HG03280 (cell line): ENCODE measurements at regions not wholly inside any gene's neighbourhood (a gene's known extent, or its start where the extent isn't known, plus 50 kb on each side); places are given as distances from the start of the nearest gene placed in this dataset.

Experiments used
- ATAC-seq: cut with Tn5 transposase; IDR thresholded peaks from one replicate; pipeline ENCODE4 v1.9.1; 2021; ENCODE audit warnings: mild to moderate bottlenecking, moderate library complexity; ENCODE audit not compliant: unreplicated experiment

- no peak for ATAC-seq
Observed at GRCh38 chr2:7666596-7667259, 749.5 kb downstream of the RNF144A start.

GRCh38 chr2:7667260-7667757 is 750.1 kb downstream of the RNF144A start:
- no peak for ATAC-seq

- ATAC-seq, result no peak
Observed at GRCh38 chr2:7670905-7671641, 753.9 kb downstream of the RNF144A start.

- ATAC-seq, result no peak
Observed at GRCh38 chr2:7672027-7672684, 754.9 kb downstream of the RNF144A start.

- no peak for ATAC-seq
Observed at GRCh38 chr2:7672685-7673071, 755.5 kb downstream of the RNF144A start.

- no peak for ATAC-seq
Observed at GRCh38 chr2:7673101-7673500, 755.9 kb downstream of the RNF144A start.

- ATAC-seq, result no peak
Observed at GRCh38 chr2:7673853-7674252, 756.6 kb downstream of the RNF144A start.

- ATAC-seq, result no peak
Observed at GRCh38 chr2:7674606-7675005, 757.4 kb downstream of the RNF144A start.

- ATAC-seq, result no peak
Observed at GRCh38 chr2:7676714-7677113, 759.5 kb downstream of the RNF144A start.

- ATAC-seq, result no peak
Observed at GRCh38 chr2:7681881-7682461, 764.8 kb downstream of the RNF144A start.

- ATAC-seq, result no peak
Observed at GRCh38 chr2:7683196-7683595, 766.0 kb downstream of the RNF144A start.

- ATAC-seq, result no peak
Observed at GRCh38 chr2:7683708-7684107, 766.5 kb downstream of the RNF144A start.

- ATAC-seq, result no peak
Observed at GRCh38 chr2:7685342-7686015, 768.3 kb downstream of the RNF144A start.

GRCh38 chr2:7686016-7686385 is 768.8 kb downstream of the RNF144A start:
- ATAC-seq, result no peak

- ATAC-seq, result no peak
Observed at GRCh38 chr2:7691961-7692656, 774.9 kb downstream of the RNF144A start.

GRCh38 chr2:7692657-7693161 is 775.5 kb downstream of the RNF144A start:
- ATAC-seq, result no peak

GRCh38 chr2:7693246-7694075 is 776.2 kb downstream of the RNF144A start:
- no peak for ATAC-seq

- no peak for ATAC-seq
Observed at GRCh38 chr2:7694076-7694985, 777.1 kb downstream of the RNF144A start.
